Stimulated activated CD8-positive, alpha-beta memory T cell treated with anti-CD3 and anti-CD28 coated beads, Interleukin-7, amount 100 ng/mL, for 1 hour (primary cell): ENCODE measurements at regions not wholly inside any gene's neighbourhood (a gene's known extent, or its start where the extent isn't known, plus 50 kb on each side); places are given as distances from the start of the nearest gene placed in this dataset.

ENCODE experiments used
- DNase-seq, 2 donors: peaks; one replicate each; pipeline ENCODE4 v3.0.0-alpha.2; 2020; ENCODE audit warnings: low read depth in 2 of 2

- DNase-seq, result no peak
Measured at GRCh38 chr12:125492354-125493270, 427.4 kb downstream of the AACS start.

GRCh38 chr12:125493704-125494308, 428.6 kb downstream of the AACS start:
- DNase-seq, result no peak

DNA sequence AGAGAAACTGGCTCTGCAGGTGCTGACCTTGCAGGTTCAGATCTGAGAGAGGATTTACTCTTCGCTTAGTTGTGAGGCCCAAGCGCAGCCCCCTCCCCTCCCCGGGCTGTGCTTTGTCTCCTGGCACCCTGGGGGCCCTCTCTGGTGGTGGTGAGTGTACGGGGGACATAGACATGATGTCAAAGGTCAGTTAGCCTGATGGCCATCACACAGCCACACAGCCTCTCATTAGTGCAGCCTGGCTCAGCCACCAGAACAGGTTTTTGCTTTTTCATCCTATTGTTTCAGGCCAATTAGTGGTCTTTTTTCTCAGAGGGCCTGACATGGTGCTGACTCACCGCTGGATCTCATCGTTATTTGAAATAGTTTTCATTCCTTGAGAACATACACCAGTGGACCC, 437.9 kb downstream of the AACS start:
- no peak for DNase-seq

- DNase-seq, result no peak
Measured at GRCh38 chr12:125509195-125509594, 444.0 kb downstream of the AACS start.

DNA sequence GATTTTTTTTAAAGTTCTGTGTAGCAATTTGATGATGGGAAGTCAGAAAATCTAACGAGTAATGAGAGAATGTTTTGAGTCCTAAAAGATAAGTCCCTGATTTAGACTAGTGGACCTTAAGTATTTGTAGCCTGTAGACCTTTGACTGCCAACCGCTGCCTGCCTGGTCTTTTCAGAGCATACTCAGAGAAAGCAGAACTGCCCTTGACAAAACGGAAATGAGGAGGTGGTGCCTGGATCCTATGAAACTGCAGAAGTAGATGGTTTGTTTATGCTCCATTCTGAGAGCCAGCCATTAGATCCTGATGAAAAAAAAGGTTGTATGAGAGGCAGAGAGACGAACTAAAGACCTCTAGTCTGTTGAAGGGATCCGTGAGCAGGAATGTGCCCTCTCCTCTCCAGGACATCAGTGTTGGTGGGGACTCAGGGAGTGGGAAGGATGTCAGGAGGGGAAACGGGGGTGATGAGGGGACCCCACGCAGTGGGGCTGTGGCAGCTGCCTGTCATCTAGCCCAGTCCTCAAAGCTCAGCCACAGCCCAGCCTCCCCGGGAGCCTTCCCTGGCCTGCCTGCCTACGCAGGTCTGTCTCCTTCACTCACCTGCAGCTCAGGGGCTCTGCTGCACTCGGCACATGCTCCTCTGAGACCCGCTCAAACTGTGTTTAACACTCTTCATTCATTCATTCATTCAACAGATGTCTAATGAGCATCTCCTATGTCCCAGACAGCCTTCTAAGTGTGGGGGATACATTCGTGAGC, 447.5 kb downstream of the AACS start:
- DNase-seq, result no peak

- no peak for DNase-seq
Measured at GRCh38 chr12:125515887-125516286, 450.7 kb downstream of the AACS start.

- DNase-seq, result no peak
Measured at GRCh38 chr12:125518074-125518473, 452.8 kb downstream of the AACS start.

- DNase-seq, result no peak
Measured at GRCh38 chr12:125519026-125519651, 453.9 kb downstream of the AACS start.

DNA sequence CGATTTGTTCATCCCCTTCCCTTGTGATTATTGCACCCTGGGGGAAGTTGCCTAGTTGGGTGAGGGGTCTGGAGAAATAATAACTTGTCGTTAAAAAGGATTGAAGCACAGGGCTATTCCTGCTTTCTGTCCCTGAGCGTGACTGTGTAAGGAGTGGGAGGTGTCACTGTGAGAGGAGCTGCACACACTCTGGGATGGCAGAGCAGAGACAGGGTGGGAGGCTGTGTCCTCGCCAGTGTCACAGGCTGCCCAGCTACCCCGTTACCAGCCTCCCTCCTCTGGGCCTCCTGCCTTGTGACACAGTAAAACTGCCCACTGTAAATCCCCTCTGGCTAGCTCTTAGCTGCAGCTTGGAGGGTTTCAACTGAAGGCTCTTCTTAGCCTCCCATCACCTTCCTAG, 460.6 kb downstream of the AACS start:
- DNase-seq, result no peak

DNA sequence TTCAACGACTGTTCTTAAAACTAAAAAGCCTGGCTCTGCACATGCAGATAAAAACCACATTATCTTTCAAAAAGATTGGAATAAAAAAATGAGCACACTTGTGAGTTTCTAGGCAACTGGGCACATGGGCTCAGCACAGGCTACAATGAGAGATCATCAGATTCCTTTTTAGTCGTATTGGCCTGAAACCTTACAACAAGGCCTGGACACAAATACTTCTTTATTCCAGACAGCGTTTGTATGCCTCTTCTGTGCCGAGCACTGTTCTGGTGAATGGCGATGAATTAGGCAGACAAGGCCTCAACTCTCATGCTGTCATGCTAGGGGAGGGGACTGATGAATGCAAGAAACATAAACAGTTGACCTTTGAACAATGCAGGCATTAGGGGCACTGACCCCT, 463.0 kb downstream of the AACS start:
- no peak for DNase-seq

- no peak for DNase-seq
Measured at GRCh38 chr12:125530201-125530600, 465.0 kb downstream of the AACS start.

DNA sequence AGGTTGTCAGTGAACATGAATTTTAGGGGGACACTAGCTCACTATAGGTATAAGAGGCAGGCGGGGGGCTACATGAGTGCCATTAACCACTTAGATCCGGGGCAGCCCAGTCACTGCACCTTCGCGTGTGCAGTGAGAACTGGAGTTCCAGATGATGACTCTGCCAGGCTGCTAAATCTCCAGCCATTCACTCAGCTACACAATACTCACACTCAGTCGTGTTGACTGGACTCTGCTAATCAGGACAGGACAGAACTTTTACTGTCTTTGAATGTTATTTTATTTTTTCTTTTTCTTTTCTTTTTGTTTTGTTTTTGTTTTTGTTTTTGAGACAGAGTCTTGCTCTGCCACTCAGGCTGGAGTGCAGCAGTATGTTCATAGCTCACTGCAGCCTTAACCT, 465.6 kb downstream of the AACS start:
- DNase-seq, result no peak

DNA sequence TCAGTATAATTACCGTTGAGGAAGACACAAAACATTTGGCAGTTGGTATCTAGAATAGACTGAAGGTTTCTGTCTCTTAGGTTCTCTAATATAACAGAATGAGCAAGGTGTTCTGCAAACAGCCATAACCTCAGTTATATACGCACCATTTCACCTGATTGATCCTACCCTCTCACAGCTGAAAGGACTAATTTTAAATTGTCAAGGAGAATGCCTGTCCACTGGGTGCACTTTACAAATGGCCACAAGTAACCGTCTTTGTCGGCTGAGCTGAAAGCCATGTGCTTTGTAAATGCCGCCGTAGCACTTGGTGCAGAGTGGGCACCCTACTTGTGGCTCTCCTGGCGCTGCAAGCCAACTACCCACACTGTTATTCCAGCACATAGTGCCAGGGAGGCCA, 466.3 kb downstream of the AACS start:
- DNase-seq, result no peak

DNA sequence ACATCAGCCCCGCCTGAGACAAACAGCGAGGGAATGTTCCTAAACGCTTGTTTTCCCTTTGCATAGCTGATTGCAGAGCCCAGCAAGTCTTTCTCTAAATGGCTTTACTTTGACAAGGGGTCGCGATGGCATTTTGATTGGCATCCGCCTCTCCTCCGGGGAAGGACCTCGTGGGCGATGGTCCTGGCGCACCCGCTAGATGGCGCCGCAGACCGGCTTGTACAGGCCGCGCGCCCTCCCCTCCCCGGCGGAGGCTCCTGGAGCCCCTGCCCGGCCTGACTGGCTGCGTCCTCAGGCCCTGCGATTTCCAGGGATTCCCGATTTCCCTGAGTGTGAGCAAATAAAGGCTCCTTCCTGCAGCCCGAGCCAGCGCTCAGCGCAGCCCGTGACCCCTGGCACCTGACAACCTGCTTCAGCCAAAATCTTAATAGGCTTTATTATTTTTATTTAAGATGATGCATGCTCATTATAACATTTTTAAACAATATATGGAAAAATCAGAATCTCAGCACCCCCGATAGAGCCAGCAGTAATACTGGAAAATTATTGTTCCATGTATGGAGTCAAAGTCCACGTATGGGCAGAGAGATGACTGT, 468.3 kb downstream of the AACS start:
- no peak for DNase-seq

DNA sequence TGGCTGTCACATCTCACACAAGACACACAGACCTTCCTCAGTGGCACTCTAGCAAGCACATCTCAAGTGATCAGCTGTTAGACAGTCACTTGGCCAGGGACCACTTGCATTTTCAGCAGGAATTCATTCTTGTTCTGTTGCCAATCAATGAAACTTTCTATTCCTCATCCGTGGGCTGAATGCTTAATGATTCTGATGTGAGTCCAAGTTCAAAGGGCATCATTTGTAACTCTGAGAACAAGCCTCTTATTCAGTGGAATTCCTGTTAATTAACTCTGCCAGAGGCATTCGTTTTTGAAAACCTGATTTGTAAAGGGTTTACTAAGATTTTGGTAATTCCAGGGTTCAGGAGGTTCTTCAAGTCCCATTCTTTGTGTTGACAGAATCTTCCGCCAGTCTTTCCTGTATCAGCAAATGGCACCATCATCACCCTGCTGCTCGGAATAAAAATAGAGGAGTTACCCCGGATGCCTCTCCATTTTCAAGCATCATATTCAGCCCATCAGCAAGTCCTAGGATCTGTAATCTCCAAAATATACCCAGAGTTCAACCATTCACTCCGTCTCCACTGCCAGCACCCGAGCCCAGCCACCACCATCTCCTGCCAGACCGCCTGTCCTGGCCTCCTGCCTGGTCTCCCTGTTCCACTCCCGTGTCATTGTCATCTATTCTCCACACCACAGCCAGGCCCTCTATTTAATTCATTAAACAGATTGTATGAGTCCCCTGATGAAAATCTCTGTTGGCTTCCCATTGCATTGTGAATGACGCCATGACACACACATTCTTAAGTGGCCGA, 473.4 kb downstream of the AACS start:
- no peak for DNase-seq

DNA sequence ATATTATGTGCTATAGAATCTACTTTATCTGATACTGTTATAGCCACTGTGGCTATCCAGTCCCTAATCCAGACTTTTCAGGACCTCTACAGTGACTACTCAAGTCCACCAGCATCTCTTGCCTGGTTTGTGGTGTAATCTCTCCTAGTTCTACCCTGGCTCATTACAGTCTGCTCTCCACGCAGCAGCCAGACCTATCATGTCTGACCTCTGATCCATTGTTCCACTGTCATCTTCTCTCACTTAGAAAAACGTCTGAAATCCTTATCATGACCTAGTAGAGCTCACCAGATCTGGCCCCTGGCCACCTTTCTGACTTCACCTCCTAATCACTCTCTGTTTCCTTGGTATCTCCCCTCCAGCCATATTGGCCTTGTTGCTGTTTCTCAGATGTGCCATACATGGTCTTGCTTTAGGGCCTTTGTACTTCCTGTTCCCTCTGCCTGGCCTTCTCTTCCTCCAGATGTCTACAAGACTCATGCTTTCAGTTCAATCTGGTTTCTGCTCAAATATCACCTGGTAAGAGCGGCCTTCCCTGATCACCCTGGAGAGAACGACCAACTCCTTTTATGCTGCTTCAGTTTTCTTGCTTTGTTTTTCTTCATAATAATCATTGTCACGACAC, 475.5 kb downstream of the AACS start:
- no peak for DNase-seq

GRCh38 chr12:125544960-125545359, 479.7 kb downstream of the AACS start:
- no peak for DNase-seq

DNA sequence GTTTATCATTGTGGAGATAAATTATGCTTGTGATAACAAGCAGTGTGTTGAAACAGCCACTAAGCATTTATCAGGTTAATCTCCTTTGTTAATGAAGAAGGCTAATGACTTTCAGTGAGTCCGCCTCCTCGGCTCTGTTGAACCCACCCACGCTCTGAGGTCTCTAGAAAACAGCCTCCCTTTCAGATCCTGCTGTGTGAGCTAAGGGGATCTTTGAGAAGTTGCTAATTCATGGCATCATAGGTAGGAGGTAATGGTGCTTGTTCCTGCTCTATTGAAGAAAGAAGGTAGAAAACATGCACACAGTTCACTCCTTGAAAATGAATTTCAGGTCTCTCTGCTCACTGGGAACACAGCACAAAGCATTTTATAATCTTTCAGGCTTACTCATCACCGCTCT, 483.9 kb downstream of the AACS start:
- no peak for DNase-seq

GRCh38 chr12:125549836-125550235, 484.6 kb downstream of the AACS start:
- DNase-seq, result no peak

DNA sequence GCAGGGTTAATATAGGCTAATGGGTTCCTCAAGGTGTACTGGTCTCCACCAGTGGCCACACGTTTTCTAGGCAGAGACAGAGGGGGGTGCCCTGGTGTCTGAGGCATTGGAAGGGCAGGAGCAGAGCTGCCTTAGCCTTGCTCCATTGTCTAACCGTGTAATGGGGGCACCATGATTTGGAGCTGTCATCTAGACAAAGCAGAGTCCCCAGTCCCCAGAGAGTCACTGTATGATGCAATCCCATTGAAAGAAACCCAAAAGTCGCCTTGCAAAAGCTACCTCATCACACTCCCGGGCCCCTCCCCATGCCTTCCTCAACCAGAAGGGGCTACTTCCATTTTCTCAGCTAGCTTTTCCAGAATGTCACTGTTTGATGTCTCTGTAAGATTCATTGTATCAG, 487.1 kb downstream of the AACS start:
- DNase-seq, result no peak
